Osteoblast (primary cell): ENCODE measurements at regions not wholly inside any gene's neighbourhood (a gene's known extent, or its start where the extent isn't known, plus 50 kb on each side); places are given as distances from the start of the nearest gene placed in this dataset.

Source experiments
- DNase-seq: peaks from one replicate; pipeline ENCODE4 v3.0.0; 2011; ENCODE audit warnings: low spot score, mixed read lengths; ENCODE audit not compliant: insufficient read length; ENCODE audit errors: missing footprints
- H2AFZ ChIP-seq: 2 replicates; pipeline ENCODE4 v1.6.0; 2011; ENCODE audit warnings: mild to moderate bottlenecking, low read length
- H3K27ac ChIP-seq: 2 replicates; pipeline ENCODE4 v1.5.1; 2011; ENCODE audit warnings: mild to moderate bottlenecking, low read depth, low read length, moderate library complexity
- H3K27me3 ChIP-seq: 2 replicates; pipeline ENCODE4 v1.6.0; 2012; ENCODE audit warnings: mild to moderate bottlenecking, control low read depth, inconsistent platforms, low read length, moderate library complexity; ENCODE audit not compliant: insufficient read depth
- H3K36me3 ChIP-seq: 2 replicates; pipeline ENCODE4 v1.5.1; 2011; ENCODE audit warnings: mild to moderate bottlenecking, low read length, control low read depth, moderate library complexity; ENCODE audit not compliant: insufficient read depth
- H3K4me1 ChIP-seq: 2 replicates; pipeline ENCODE4 v1.5.1; 2011; ENCODE audit warnings: mild to moderate bottlenecking, low read length, control low read depth, moderate library complexity; ENCODE audit not compliant: insufficient read depth
- H3K4me2 ChIP-seq: 2 replicates; pipeline ENCODE4 v1.6.0; 2011; ENCODE audit warnings: mild to moderate bottlenecking, low read length; ENCODE audit not compliant: insufficient read depth
- H3K4me3 ChIP-seq: fragments of 200-600 bp; sonication (generic); 3 replicates; pipeline ENCODE4 v1.5.1; 2012; ENCODE audit warnings: mild to moderate bottlenecking, low read length, inconsistent platforms; ENCODE audit not compliant: insufficient read depth
- H3K79me2 ChIP-seq: 2 replicates; pipeline ENCODE4 v1.6.0; 2012; ENCODE audit warnings: mild to moderate bottlenecking, low read length, control low read depth, inconsistent platforms; ENCODE audit not compliant: insufficient read depth
- H3K9me3 ChIP-seq: 2 replicates; pipeline ENCODE4 v1.5.1; 2011; ENCODE audit warnings: low read depth, low read length, control low read depth
- H4K20me1 ChIP-seq: 2 replicates; pipeline ENCODE4 v1.6.0; 2012; ENCODE audit warnings: mild to moderate bottlenecking, low read length, control low read depth; ENCODE audit not compliant: insufficient read depth
- CTCF ChIP-seq: IDR thresholded peaks from 2 replicates; pipeline ENCODE4 v1.5.1; 2011; ENCODE audit warnings: mild to moderate bottlenecking, low read depth, low read length, moderate library complexity; ENCODE audit errors: extremely low read depth

- no peaks in the 10 kb centered on the region for H3K27me3 ChIP-seq
- no peak for TF ChIP-seq CTCF
- no peak overlapping the region for H2AFZ ChIP-seq
- DNase-seq = no peak
- no peak overlapping the region for H3K4me3 ChIP-seq
- H3K4me1 ChIP-seq = no peaks in the 10 kb centered on the region
- no peaks in the 10 kb centered on the region for H3K36me3 ChIP-seq
- H3K79me2 ChIP-seq = no peaks in the 10 kb centered on the region
- no peak overlapping the region for H3K4me2 ChIP-seq
- no peak overlapping the region for H3K27ac ChIP-seq
- peaks cover 2% of the 10 kb centered on the region for H3K9me3 ChIP-seq
- no peaks in the 10 kb centered on the region for H4K20me1 ChIP-seq
These were observed 120.4 kb downstream of the TPBG start for GRCh38 chr6:82484001-82484400.

DNA sequence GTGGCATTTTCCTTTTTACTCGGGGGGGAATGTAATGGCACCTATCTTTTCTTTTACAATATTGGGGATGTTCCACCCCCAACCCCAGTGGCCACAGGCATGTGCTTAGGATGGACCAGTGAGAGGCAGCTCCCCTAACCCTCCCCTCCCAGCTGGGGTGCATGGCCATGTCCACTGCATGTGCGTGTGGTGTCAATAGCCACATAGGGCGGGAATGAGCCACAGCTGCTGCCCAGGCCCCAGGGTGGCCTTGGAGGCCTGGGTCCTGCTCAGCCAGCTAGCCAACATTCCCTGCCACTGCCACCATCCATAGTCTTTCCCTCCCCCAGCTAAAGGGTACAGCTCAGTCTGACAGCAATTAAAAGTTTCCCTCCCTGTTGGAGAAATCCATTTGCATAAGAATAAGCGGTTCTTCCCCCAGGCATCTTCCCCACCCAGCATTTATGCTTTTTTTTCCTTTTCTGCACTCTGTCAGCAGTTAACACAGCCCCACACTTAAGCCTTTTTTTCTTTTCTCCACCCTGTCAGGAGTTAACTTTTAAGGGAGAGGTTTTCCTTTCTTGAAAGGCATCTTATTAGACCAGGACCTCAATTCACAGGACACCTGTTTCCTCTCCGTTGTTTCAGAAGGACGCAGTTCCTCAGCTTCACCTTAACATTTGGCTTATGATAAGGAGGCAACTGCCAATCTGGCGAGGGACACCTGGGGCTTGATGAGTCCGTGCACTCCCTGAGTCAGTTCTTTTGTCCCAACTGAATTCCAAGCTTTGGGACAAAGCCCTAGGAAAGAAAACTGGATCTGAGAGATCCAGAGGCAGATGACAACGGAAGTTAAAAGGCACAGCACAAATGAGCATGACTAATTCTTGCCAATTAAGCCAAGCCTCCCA, 121.4 kb downstream of the TPBG start:
- H2AFZ ChIP-seq = no peak overlapping the region
- no peak overlapping the region for H3K4me2 ChIP-seq
- no peaks in the 10 kb centered on the region for H3K36me3 ChIP-seq
- no peak for DNase-seq
- no peaks in the 10 kb centered on the region for H4K20me1 ChIP-seq
- no peaks in the 10 kb centered on the region for H3K4me1 ChIP-seq
- H3K27me3 ChIP-seq = no peaks in the 10 kb centered on the region
- H3K79me2 ChIP-seq = no peaks in the 10 kb centered on the region
- TF ChIP-seq CTCF = no peak
- H3K9me3 ChIP-seq = peaks cover 2% of the 10 kb centered on the region
- H3K4me3 ChIP-seq = no peak overlapping the region
- H3K27ac ChIP-seq = no peak overlapping the region

DNA sequence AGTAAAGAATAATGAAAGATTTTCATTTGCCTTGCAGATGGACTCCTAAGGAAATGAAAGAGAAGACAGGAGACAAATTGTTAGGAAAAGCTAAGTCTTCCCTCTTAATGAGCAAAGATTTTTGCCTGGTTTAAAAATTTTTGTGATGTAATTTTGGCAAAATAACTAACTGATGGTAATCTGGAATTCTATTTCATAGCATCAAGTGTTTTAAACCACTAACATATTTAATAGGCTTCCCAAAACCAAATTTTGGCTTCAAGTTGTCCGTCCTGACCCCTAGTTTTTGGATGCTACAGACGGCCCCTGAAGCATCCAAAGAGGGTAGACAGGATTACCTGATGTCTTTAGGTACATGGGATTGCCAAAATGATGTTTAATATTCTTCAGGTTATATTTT, 124.3 kb downstream of the TPBG start:
- Histone ChIP-seq H3K4me2 (no peak overlapping the region), H3K36me3 (no peaks in the 10 kb centered on the region), H3K4me1 (no peaks in the 10 kb centered on the region), H3K4me3 (no peak overlapping the region), H2AFZ (no peak overlapping the region), H3K9me3 (peaks cover 2% of the 10 kb centered on the region), H3K27me3 (no peaks in the 10 kb centered on the region), H3K27ac (no peak overlapping the region), H3K79me2 (no peaks in the 10 kb centered on the region), H4K20me1 (no peaks in the 10 kb centered on the region)
- TF ChIP-seq CTCF = no peak
- DNase-seq = no peak

- Histone ChIP-seq H3K36me3 (no peaks in the 10 kb centered on the region), H2AFZ (no peak overlapping the region), H4K20me1 (no peaks in the 10 kb centered on the region), H3K4me2 (no peak overlapping the region), H3K27ac (no peak overlapping the region), H3K4me1 (no peaks in the 10 kb centered on the region), H3K79me2 (no peaks in the 10 kb centered on the region), H3K27me3 (no peaks in the 10 kb centered on the region), H3K4me3 (no peak overlapping the region), H3K9me3 (peaks cover 2% of the 10 kb centered on the region)
- no peak for TF ChIP-seq CTCF
- no peak for DNase-seq
These were observed 124.8 kb downstream of the TPBG start for GRCh38 chr6:82488403-82488802.
